Activated naive CD8-positive, alpha-beta T cell treated with anti-CD3 and anti-CD28 coated beads, Interleukin-2, amount 50 U/mL, for 24 hours (primary cell): ENCODE measurements at regions not wholly inside any gene's neighbourhood (a gene's known extent, or its start where the extent isn't known, plus 50 kb on each side); places are given as distances from the start of the nearest gene placed in this dataset.

Source experiments
- ATAC-seq: fragments of 150-1000 bp; cut with Tn5 transposase; one replicate; pipeline ENCODE4 v1.10.0; 2021
- DNase-seq: peaks from one replicate; pipeline ENCODE4 v3.0.0; 2021
- H3K27ac Mint-ChIP-seq: one replicate; pipeline ENCODE4 v1.8.0; 2021; ENCODE audit warnings: mild to moderate bottlenecking, mixed read lengths
- H3K27me3 Mint-ChIP-seq: one replicate; pipeline ENCODE4 v1.8.0; 2021; ENCODE audit warnings: mixed read lengths
- H3K36me3 Mint-ChIP-seq: one replicate; pipeline ENCODE4 v1.8.0; 2021; ENCODE audit warnings: low read depth, mixed read lengths
- H3K4me1 Mint-ChIP-seq: one replicate; pipeline ENCODE4 v1.8.0; 2021; ENCODE audit warnings: mixed read lengths
- H3K4me3 Mint-ChIP-seq: one replicate; pipeline ENCODE4 v1.8.0; 2021; ENCODE audit warnings: mild to moderate bottlenecking, moderate library complexity, mixed read lengths
- H3K9me3 Mint-ChIP-seq: one replicate; pipeline ENCODE4 v1.8.0; 2021; ENCODE audit warnings: mixed read lengths

DNA sequence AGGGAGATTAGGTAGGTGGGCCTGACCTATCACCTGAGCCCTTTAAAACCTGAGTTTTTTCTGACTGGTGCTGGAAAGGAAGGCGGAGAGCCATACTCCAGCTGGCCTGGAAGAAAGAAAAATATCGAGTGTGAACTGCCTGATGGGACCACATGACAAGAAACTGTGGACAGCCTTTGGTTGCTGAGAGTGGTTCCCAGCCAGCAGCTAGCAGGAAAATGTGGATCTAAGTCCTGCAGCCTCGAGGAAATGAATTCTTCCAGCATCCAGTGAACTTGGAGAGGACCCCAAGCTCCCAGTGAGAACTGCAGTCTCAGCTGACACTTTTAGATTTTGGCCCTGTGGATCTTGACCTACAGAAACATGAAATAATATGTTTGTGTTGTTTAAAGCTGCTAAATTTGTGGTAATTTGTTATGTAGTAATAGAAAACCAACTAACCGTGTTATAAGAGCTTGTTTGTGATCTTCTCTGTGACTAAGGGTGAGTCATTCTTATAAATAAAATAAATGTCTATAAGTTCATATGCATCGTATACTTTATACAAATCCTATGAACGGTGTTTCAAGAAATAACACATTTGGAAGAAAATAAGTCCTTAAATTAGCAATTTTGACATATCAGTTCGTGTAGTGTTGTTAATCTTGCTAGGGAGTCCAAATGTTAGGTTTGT, 359.6 kb downstream of the BMP4 start:
- Mint-ChIP-seq H3K9me3 (no peaks in the 10 kb centered on the region), H3K36me3 (no peaks in the 10 kb centered on the region), H3K27ac (no peak overlapping the region), H3K4me1 (no peaks in the 10 kb centered on the region), H3K4me3 (no peak overlapping the region), H3K27me3 (peaks cover 2% of the 10 kb centered on the region)
- no peak for ATAC-seq
- DNase-seq = no peak

DNA sequence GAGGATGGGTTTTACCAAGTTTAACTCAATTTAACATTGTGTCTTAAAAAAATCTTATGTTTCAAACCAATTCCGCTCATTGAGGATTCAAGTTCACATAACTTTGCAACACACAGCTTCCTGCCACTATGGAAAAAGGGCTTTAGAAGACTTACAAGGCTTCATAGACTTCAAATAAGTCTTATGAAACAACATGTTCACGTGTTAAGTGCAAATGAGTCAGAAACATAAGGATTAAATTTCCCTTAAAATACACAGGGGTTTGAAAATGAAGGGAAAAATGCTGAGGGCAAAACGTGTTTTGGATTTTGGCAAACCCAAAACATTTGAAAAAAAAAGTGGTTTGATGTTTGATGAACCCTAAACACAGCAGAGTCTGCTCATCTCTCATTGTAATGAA, 364.8 kb downstream of the BMP4 start:
- no peak for DNase-seq
- Mint-ChIP-seq H3K36me3 (no peaks in the 10 kb centered on the region), H3K27me3 (peaks cover 2% of the 10 kb centered on the region), H3K4me1 (no peaks in the 10 kb centered on the region), H3K4me3 (no peak overlapping the region), H3K9me3 (peaks cover 7% of the 10 kb centered on the region), H3K27ac (no peak overlapping the region)
- no peak for ATAC-seq

DNA sequence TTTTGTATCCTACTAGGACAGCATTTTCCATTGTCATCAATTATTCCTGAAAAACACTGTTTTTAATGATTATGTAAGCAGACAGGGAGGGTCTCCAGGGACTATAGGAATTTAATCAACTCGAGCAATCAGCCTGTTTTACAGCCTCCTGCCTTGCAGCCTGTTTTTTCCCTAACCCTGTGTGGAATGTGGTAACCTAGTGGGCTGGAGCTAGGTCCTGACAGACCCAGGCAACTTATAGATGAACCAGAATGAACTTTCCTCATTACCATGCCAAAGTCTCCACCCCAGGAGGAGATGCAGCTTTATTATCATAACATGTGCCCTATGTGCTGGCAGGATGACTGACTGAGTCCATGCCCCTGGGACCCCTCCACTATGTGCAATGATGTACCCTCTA, 375.1 kb downstream of the BMP4 start:
- DNase-seq (no peak), ATAC-seq (no peak)
- peaks cover 1% of the 10 kb centered on the region for H3K27me3 Mint-ChIP-seq
- no peak overlapping the region for H3K27ac Mint-ChIP-seq
- H3K36me3 Mint-ChIP-seq = no peaks in the 10 kb centered on the region
- no peaks in the 10 kb centered on the region for H3K9me3 Mint-ChIP-seq
- no peaks in the 10 kb centered on the region for H3K4me1 Mint-ChIP-seq
- H3K4me3 Mint-ChIP-seq = no peak overlapping the region

DNA sequence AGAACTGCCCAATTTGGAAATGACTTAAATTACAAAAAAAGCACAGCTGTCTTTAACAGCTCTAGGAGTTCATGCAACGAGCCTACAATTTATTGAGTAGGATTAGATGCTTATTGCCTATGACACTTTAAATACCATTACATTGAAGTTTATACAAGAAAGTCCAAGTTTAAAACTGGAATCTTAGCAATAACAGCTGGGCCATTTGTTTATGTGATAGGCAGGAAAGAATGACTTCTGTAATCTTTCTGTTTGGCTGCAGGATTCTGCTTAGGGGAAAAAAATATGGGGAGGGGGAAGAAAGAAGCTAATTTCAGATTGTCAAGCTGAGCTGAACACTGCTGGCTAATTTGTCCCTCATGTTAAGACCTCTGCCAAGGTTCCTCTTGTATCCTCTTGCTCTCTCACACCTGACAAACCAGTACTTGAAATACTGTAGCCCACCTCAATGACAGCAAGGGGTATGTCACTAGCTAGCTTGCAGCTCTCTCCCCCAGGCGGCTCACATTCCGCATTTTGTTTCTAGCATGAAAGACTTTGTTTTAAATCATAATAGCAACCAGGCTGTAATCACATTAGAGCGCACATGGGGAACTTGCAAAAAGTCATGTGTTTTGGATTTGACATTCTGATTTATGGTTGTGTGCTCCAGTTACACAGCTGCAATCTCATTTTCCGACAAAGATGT, 384.8 kb downstream of the BMP4 start:
- DNase-seq (no peak), ATAC-seq (no peak)
- Mint-ChIP-seq H3K4me1 (no peaks in the 10 kb centered on the region), H3K27ac (no peak overlapping the region), H3K36me3 (no peaks in the 10 kb centered on the region), H3K4me3 (no peak overlapping the region), H3K27me3 (peaks cover 6% of the 10 kb centered on the region), H3K9me3 (no peaks in the 10 kb centered on the region)

DNA sequence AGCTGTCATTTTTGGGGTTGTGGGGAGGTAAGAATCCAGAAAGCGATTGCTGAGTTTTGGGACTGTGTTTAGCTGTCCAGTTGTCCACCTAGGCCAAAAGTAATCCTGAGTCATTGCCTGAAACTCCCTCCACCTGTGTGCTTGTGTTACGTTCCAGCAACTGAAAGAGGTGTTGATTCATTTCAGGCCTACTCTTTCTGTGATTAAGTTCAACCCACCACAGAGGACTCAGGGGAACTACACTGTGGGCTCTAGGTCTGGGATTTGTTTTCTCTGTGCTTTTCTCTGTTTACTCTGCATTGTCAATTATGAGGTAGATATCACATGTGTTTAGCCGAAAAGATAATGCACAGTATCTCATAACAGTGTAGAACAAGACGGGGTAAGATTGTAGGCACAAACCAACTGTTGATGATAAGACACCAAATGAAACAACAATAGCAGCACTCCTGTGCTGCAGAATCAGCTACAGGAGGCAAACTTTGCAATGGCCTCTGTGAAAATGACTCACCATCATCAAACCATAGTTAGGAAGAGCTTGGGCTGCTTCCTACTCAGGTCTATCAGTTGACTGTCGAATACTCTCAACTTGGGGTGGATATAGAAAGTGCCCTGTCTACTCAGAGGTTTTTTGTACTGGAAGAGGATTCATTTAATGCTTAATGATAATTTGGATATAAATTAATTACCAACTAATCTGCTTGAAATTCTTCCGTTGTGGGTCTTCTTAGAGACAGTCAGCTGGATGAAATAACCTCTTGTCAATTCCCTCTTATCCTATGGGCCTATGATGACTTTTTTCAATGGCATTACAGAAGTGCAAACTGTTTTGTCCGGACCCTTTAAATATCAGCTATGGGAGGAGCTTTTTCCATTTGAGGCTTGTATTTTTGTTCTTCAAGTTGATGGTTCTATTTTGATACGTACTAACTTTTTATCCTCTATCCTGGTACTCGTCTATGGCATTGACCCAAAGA, 385.9 kb downstream of the BMP4 start:
- no peak overlapping the region for H3K27ac Mint-ChIP-seq
- H3K4me3 Mint-ChIP-seq = no peak overlapping the region
- ATAC-seq (no peak), DNase-seq (no peak)
- no peaks in the 10 kb centered on the region for H3K9me3 Mint-ChIP-seq
- H3K27me3 Mint-ChIP-seq = peaks cover 6% of the 10 kb centered on the region
- H3K4me1 Mint-ChIP-seq = no peaks in the 10 kb centered on the region
- H3K36me3 Mint-ChIP-seq = no peaks in the 10 kb centered on the region

DNA sequence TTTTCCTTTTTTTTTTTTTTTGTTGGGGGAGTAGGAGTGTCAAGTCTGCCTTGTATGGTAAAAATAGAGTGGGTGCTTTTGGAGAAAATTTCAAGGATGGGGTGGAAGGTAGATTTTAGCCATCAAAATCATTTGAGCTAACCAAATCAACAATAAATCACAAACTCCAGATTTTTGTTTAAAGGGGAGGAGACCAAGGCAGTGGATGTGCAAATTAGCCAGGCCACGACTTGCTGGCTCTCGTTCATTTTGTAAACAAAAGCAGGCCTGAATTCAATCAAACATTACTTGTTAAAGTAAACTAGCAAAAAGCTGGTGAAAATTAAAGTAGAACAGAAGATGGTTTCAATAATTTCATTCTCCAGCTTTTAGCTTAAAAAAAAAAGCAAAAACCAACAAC, 387.2 kb downstream of the BMP4 start:
- Mint-ChIP-seq H3K9me3 (no peaks in the 10 kb centered on the region), H3K4me1 (no peaks in the 10 kb centered on the region), H3K27me3 (peaks cover 6% of the 10 kb centered on the region), H3K4me3 (no peak overlapping the region), H3K27ac (no peak overlapping the region), H3K36me3 (no peaks in the 10 kb centered on the region)
- DNase-seq = no peak
- no peak for ATAC-seq

DNA sequence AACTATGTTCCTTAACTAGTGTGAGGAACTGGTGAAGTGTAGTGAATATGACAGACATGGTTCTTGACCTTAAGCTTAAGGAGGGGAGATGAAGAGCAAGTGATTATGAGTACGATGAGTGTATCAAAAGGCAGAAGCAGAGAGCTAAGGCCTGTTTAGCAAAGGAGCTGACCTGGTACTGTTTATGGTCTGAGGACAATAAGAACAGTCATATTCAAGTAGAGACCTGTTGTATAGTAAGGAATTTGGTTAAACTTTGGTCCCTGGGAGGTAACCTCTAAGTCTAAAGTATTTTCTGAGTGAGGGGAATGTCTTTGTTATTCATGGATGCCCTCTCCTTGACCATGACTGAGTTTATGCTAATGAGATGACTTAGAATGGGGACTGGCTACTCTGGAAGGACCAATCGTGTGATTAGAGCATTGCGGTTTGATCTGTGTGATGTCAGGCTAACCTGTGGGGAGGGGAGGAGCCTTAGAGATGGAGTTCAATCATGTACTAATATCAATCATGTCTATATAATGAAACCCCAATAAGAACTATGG, 389.3 kb downstream of the BMP4 start:
- H3K4me3 Mint-ChIP-seq = no peak overlapping the region
- peaks cover 5% of the 10 kb centered on the region for H3K9me3 Mint-ChIP-seq
- H3K36me3 Mint-ChIP-seq = no peaks in the 10 kb centered on the region
- H3K4me1 Mint-ChIP-seq = no peaks in the 10 kb centered on the region
- H3K27me3 Mint-ChIP-seq = peaks cover 2% of the 10 kb centered on the region
- no peak for ATAC-seq
- DNase-seq = no peak
- H3K27ac Mint-ChIP-seq = no peak overlapping the region

DNA sequence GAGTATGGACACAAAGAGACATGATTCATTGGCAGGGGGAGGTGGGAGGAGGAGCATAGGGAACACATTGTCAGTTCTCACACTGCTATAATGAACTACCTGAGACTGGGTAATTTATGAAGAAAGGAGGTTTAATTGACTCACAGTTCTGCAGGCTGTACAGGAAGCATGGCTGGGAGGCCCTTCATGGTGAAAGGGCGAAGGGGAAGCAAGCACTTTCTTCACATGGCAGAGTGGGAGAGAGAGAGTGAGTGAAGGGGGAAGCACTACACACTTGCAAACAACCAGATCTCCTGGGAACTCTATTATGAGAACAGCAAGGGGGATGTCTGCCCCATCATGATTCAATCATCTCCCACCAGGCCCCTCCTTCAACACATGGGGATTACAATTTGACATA, 391.8 kb downstream of the BMP4 start:
- no peak overlapping the region for H3K4me3 Mint-ChIP-seq
- no peak for DNase-seq

DNA sequence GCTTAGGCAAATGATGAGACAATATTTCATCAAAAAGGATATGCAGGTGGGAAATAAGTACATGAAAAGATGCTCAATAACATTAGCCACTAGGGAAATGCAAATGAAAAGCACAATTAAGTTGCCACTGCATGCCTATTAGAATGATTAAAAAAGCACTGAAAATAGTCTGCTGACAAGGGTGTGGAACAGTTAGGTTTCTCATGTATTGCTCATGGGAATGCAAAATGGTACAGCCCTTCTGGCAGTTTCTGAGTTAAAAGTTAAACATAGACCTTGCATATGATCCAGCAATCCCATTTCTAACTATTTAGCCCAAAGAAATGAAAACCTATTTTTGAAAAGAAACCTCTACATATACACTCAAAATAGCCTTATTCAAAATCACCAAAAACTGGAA, 393.0 kb downstream of the BMP4 start:
- no peak overlapping the region for H3K4me3 Mint-ChIP-seq
- no peaks in the 10 kb centered on the region for H3K27me3 Mint-ChIP-seq
- H3K36me3 Mint-ChIP-seq = no peaks in the 10 kb centered on the region
- no peak for ATAC-seq
- no peak for DNase-seq
- H3K4me1 Mint-ChIP-seq = no peaks in the 10 kb centered on the region
- no peak overlapping the region for H3K27ac Mint-ChIP-seq
- H3K9me3 Mint-ChIP-seq = peaks cover 12% of the 10 kb centered on the region

More for the DNA sequence above, 391.8 kb downstream of the BMP4 start:
- Mint-ChIP-seq H3K9me3 (peaks cover 12% of the 10 kb centered on the region), H3K36me3 (no peaks in the 10 kb centered on the region), H3K27me3 (no peaks in the 10 kb centered on the region), H3K27ac (no peak overlapping the region), H3K4me1 (no peaks in the 10 kb centered on the region)
- ATAC-seq = no peak

DNA sequence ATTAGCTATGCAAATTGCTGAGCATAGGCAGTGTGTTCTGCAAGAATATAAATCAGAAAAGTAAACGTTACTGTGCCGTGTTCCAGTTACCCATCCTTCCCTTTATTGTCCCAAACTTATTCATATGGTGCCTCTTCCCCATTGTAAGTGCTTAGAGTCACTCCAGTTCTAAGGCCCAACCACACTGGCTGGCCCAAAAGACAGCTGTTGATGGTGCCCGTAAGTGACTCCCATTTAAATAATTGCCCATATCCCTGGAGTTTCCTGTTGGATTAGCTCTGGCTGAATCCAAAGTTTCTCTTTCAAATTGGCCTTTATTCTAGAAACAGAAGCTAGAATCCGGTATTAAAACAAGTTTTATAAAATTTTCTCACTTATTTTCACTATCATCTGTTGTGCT, 400.1 kb upstream of the DDHD1 start:
- Mint-ChIP-seq H3K36me3 (no peaks in the 10 kb centered on the region), H3K4me1 (no peaks in the 10 kb centered on the region), H3K9me3 (no peaks in the 10 kb centered on the region), H3K27ac (no peak overlapping the region), H3K27me3 (peaks cover 1% of the 10 kb centered on the region), H3K4me3 (no peak overlapping the region)
- ATAC-seq = no peak
- DNase-seq = no peak

- no peak for ATAC-seq
- H3K9me3 Mint-ChIP-seq = no peaks in the 10 kb centered on the region
- no peaks in the 10 kb centered on the region for H3K4me1 Mint-ChIP-seq
- H3K4me3 Mint-ChIP-seq = no peak overlapping the region
- H3K36me3 Mint-ChIP-seq = no peaks in the 10 kb centered on the region
- H3K27me3 Mint-ChIP-seq = peaks cover 5% of the 10 kb centered on the region
- DNase-seq = no peak
- no peak overlapping the region for H3K27ac Mint-ChIP-seq
Observed at GRCh38 chr14:53551862-53552261, 398.7 kb upstream of the DDHD1 start.

DNA sequence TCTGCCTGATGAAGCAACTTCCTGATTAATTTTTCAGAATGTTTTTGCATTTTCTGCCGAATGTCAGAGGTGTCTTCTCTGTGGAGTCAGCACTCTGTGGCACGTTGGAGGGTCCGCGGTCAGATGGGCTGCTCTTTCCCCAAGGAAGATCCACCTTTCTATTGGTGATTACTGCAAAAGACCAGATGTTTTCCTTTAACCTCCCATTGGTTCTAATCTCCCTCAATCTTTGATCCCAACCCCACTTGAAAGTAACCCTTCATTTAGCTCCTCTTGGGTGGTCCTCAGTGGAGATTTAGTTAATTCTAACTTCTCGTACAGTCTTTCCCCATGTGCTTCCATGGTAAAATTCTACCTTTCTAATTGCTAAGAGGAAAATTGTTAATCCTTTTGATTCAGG, 397.7 kb upstream of the DDHD1 start:
- H3K27me3 Mint-ChIP-seq = peaks cover 5% of the 10 kb centered on the region
- H3K4me3 Mint-ChIP-seq = no peak overlapping the region
- H3K9me3 Mint-ChIP-seq = no peaks in the 10 kb centered on the region
- DNase-seq (no peak), ATAC-seq (no peak)
- no peaks in the 10 kb centered on the region for H3K4me1 Mint-ChIP-seq
- H3K27ac Mint-ChIP-seq = no peak overlapping the region
- no peaks in the 10 kb centered on the region for H3K36me3 Mint-ChIP-seq

GRCh38 chr14:53549956-53550355, 396.8 kb upstream of the DDHD1 start:
- ATAC-seq (no peak), DNase-seq (no peak)
- Mint-ChIP-seq H3K36me3 (no peaks in the 10 kb centered on the region), H3K27me3 (peaks cover 5% of the 10 kb centered on the region), H3K27ac (no peak overlapping the region), H3K4me3 (no peak overlapping the region), H3K9me3 (no peaks in the 10 kb centered on the region), H3K4me1 (no peaks in the 10 kb centered on the region)

DNA sequence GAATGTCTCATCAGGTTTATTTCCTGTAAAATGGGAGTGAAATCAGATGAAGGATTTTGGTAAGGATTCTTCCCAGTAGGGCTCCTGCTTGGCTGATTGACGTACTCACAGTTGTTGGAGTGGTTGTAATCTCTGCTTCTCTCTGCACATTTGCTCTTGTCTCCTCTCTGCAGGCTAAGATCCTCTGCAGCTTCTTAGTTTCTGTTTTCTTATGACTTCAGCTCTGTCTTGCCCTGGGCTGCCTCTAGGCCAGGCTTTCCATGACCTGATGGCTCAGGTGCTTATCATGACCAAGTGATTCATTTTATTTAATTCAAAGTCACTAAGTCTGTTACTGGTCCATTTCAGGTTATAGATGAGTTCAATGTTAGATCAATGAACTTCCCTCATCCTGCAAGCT, 394.5 kb upstream of the DDHD1 start:
- H3K9me3 Mint-ChIP-seq = no peaks in the 10 kb centered on the region
- H3K27ac Mint-ChIP-seq = no peak overlapping the region
- no peak for DNase-seq
- H3K4me3 Mint-ChIP-seq = no peak overlapping the region
- H3K27me3 Mint-ChIP-seq = peaks cover 5% of the 10 kb centered on the region
- ATAC-seq = no peak
- no peaks in the 10 kb centered on the region for H3K36me3 Mint-ChIP-seq
- no peaks in the 10 kb centered on the region for H3K4me1 Mint-ChIP-seq
